ENCODE measurements at regions not wholly inside any gene's neighbourhood (a gene's known extent, or its start where the extent isn't known, plus 50 kb on each side); places are given as distances from the start of the nearest gene placed in this dataset.

DNA sequence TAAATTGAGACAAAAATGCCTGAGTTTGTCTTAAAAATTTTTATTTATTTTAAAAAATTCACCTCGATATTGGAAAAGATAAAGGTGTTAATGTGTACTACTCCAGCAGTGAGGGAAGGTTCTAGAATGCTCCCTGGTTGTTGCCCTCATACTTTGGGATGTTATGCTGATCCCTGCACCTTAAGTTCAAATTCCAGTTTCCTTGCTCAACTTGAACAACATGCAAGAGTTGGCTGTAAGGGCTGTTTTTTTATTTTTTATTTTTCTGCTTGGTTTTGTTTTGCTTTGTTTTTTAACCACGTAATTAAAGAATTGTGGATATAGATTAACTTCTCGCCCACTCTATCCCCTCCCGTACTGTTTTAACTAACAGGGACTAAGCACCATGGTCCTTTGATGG lies 158.7 kb upstream of the CITED2 start:
- no peak for TF ChIP-seq EZH2 (IDR thresholded peaks at IDR 0.05; ENCODE audit: low read depth)
- TF ChIP-seq, protein P1, sequence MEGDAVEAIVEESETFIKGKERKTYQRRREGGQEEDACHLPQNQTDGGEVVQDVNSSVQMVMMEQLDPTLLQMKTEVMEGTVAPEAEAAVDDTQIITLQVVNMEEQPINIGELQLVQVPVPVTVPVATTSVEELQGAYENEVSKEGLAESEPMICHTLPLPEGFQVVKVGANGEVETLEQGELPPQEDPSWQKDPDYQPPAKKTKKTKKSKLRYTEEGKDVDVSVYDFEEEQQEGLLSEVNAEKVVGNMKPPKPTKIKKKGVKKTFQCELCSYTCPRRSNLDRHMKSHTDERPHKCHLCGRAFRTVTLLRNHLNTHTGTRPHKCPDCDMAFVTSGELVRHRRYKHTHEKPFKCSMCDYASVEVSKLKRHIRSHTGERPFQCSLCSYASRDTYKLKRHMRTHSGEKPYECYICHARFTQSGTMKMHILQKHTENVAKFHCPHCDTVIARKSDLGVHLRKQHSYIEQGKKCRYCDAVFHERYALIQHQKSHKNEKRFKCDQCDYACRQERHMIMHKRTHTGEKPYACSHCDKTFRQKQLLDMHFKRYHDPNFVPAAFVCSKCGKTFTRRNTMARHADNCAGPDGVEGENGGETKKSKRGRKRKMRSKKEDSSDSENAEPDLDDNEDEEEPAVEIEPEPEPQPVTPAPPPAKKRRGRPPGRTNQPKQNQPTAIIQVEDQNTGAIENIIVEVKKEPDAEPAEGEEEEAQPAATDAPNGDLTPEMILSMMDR (conservative IDR thresholded peaks at IDR 0.05): no peak

All from PC-9 (cell line).